B cell (primary cell): ENCODE measurements at regions not wholly inside any gene's neighbourhood (a gene's known extent, or its start where the extent isn't known, plus 50 kb on each side); places are given as distances from the start of the nearest gene placed in this dataset.
A peak's percentile ranks its signal among the peaks of the same experiment; 100 is the strongest.

Experiments used
- ATAC-seq: fragments of 200-7000 bp; cut with Tn5 transposase; one replicate; pipeline ENCODE4 v1.10.0; 2021; ENCODE audit warnings: low read depth, mild to moderate bottlenecking, moderate number of reproducible peaks, moderate library complexity
- CTCF ChIA-PET: fragments of 350-600 bp; sonication (Branson Sonifier 250); formaldehyde crosslinking; loops from one replicate; lab custom pipeline; 2021; ENCODE audit warnings: antibody characterized with exemption, inconsistent platforms; lab: Charles Lee
- POLR2A ChIA-PET: fragments of 350-600 bp; sonication (Branson Sonifier 250); formaldehyde crosslinking; loops from one replicate; lab custom pipeline; 2021; ENCODE audit warnings: antibody characterized with exemption; lab: Charles Lee
- DNase-seq: peaks from one replicate; pipeline ENCODE4 v3.0.0; 2013
- H2AFZ ChIP-seq: 2 replicates; pipeline ENCODE4 v1.6.1; 2012; ENCODE audit warnings: mild to moderate bottlenecking, low read depth, low read length; ENCODE audit not compliant: insufficient read depth, poor library complexity, severe bottlenecking
- H3K27ac ChIP-seq, 2 donors: 1 replicate in 1 of 2; 2 replicates in 1 of 2; pipeline ENCODE4 v1.5.1; 2012 to 2013; ENCODE audit warnings: low read length in 2 of 2, mild to moderate bottlenecking in 2 of 2, moderate library complexity in 1 of 2
- H3K27me3 ChIP-seq, 4 experiments: fragments of 200-600 bp in 1 of 4; sonication (generic) in 1 of 4; replicated peaks in 1 of 4; 1 replicate in 2 of 4; 2 replicates in 2 of 4; pipeline versions ENCODE4 v1.6.1 to v1.7.0; 2013 to 2016; ENCODE audit warnings: low read length in 3 of 4, mild to moderate bottlenecking in 2 of 4, mixed read lengths in 1 of 4, moderate library complexity in 1 of 4; ENCODE audit not compliant: insufficient read depth in 4 of 4, control insufficient read depth in 3 of 4; ENCODE audit errors: control extremely low read depth in 1 of 4
- H3K36me3 ChIP-seq, 2 experiments: replicated peaks in 1 of 2; 1 replicate in 1 of 2; 2 replicates in 1 of 2; pipeline versions ENCODE4 v1.6.1 to v1.7.1; 2013; ENCODE audit warnings: low read length in 1 of 2; ENCODE audit not compliant: insufficient read depth in 2 of 2, control insufficient read depth in 1 of 2; ENCODE audit errors: control extremely low read depth in 1 of 2, extremely low read depth in 1 of 2
- H3K4me1 ChIP-seq, 2 donors: fragments of 200-600 bp in 1 of 2; sonication (generic) in 1 of 2; 1 replicate in 1 of 2; 2 replicates in 1 of 2; pipeline versions ENCODE4 v1.5.1 to v1.6.1; 2013 to 2017; ENCODE audit warnings: low read length in 2 of 2; ENCODE audit not compliant: control insufficient read depth in 2 of 2, insufficient read depth in 2 of 2
- H3K4me2 ChIP-seq: replicated peaks from 2 replicates; pipeline ENCODE3; 2012; ENCODE audit warnings: mild to moderate bottlenecking, low read depth, low read length; ENCODE audit not compliant: poor library complexity, severe bottlenecking
- H3K4me3 ChIP-seq, 5 experiments: fragments of 200-600 bp in 1 of 5; sonication (generic) in 1 of 5; 1 replicate in 3 of 5; 2 replicates in 2 of 5; pipeline versions ENCODE4 v1.5.1 to v1.7.0; 2011 to 2016; ENCODE audit warnings: low read length in 4 of 5, mild to moderate bottlenecking in 4 of 5, low read depth in 2 of 5, control low read depth in 1 of 5, moderate library complexity in 1 of 5; ENCODE audit not compliant: insufficient read depth in 1 of 5; ENCODE audit errors: control extremely low read depth in 1 of 5, extremely low read depth in 1 of 5
- H3K79me2 ChIP-seq: fragments of 200-600 bp; sonication (generic); one replicate; pipeline ENCODE4 v1.6.0; 2016; ENCODE audit warnings: low read length; ENCODE audit not compliant: control insufficient read depth, insufficient read depth
- H3K9ac ChIP-seq: fragments of 200-600 bp; sonication (generic); 2 replicates; pipeline ENCODE4 v1.6.1; 2017; ENCODE audit warnings: mild to moderate bottlenecking, low read length, moderate library complexity
- H3K9me3 ChIP-seq, 3 donors: one replicate each; pipeline versions ENCODE4 v1.6.1 to v1.7.1; 2013; ENCODE audit warnings: low read length in 2 of 3; ENCODE audit not compliant: control insufficient read depth in 2 of 3, insufficient read depth in 1 of 3; ENCODE audit errors: control extremely low read depth in 1 of 3
- H4K20me1 ChIP-seq: 2 replicates; pipeline ENCODE4 v1.6.0; 2012; ENCODE audit warnings: mild to moderate bottlenecking, low read length; ENCODE audit not compliant: insufficient read depth, control insufficient read depth, poor library complexity, severe bottlenecking
- H3K27ac Mint-ChIP-seq: one replicate; pipeline ENCODE4 v1.8.0; 2021; ENCODE audit warnings: mixed read lengths
- H3K27me3 Mint-ChIP-seq: one replicate; pipeline ENCODE4 v1.8.0; 2021; ENCODE audit warnings: mixed read lengths
- H3K4me1 Mint-ChIP-seq: one replicate; pipeline ENCODE4 v1.8.0; 2021; ENCODE audit warnings: mixed read lengths
- H3K4me3 Mint-ChIP-seq: one replicate; pipeline ENCODE4 v1.8.0; 2021; ENCODE audit warnings: mixed read lengths
- H3K9me3 Mint-ChIP-seq: one replicate; pipeline ENCODE4 v1.8.0; 2022; ENCODE audit warnings: mixed read lengths; ENCODE audit not compliant: insufficient read depth
- CTCF ChIP-seq: fragments of 200-600 bp; IDR thresholded peaks from one replicate; pipeline ENCODE4 v1.8.0; 2022; ENCODE audit warnings: antibody characterized with exemption, mild to moderate bottlenecking
- EZH2 ChIP-seq: IDR thresholded peaks from 2 replicates; pipeline ENCODE4 v1.6.1; 2012; ENCODE audit warnings: borderline replicate concordance, low read depth, mild to moderate bottlenecking, moderate library complexity, low read length; ENCODE audit not compliant: insufficient read depth, poor library complexity, severe bottlenecking
- WGBS: methylation state at CpG from one replicate; pipeline ENCODE4 v1.1.5; 2013; ENCODE audit warnings: missing lambda C conversion rate; ENCODE audit not compliant: insufficient coverage; 5-methylcytosine and 5-hydroxymethylcytosine counted together
- intact Hi-C: fragments of 100-400 bp; cut with micrococcal nuclease; formaldehyde crosslinking; loops from one replicate; pipeline ENCODE4 v1.10.0; 2022

- H3K4me2 ChIP-seq, result no peak overlapping the region
- 60% methylated on average over 1 of the region's 3 CpGs for WGBS
- ChIA-PET POLR2A (no interaction called here), CTCF (no interaction called here)
- no peak overlapping the region for H3K4me3 Mint-ChIP-seq
- no peaks in the 10 kb centered on the region for H3K27me3 ChIP-seq
- no peaks in the 10 kb centered on the region for H3K36me3 ChIP-seq
- H2AFZ ChIP-seq, result no peak overlapping the region
- no peak overlapping the region for H3K27ac ChIP-seq
- no peaks in the 10 kb centered on the region for H3K79me2 ChIP-seq
- no peak overlapping the region for H3K9ac ChIP-seq
- H3K27ac Mint-ChIP-seq, result no peak overlapping the region
- no peaks in the 10 kb centered on the region for H3K27me3 Mint-ChIP-seq
- no peaks in the 10 kb centered on the region for H3K4me1 Mint-ChIP-seq
- intact Hi-C loops, result no loop called here
- DNase-seq (peak; percentile 2), ATAC-seq (no peak)
- no peaks in the 10 kb centered on the region for H3K9me3 Mint-ChIP-seq
- TF ChIP-seq CTCF, result no peak
- TF ChIP-seq EZH2, result no peak
- no peak overlapping the region for H3K4me3 ChIP-seq
- H3K9me3 ChIP-seq, result no peaks in the 10 kb centered on the region
- H4K20me1 ChIP-seq, result no peaks in the 10 kb centered on the region
- no peaks in the 10 kb centered on the region for H3K4me1 ChIP-seq
Measured at GRCh38 chr6:84601366-84601765, 163.0 kb downstream of the TBX18 start.

GRCh38 chr6:84599991-84600390 is 164.4 kb downstream of the TBX18 start:
- Mint-ChIP-seq H3K4me3 (no peak overlapping the region), H3K27ac (no peak overlapping the region), H3K27me3 (no peaks in the 10 kb centered on the region), H3K9me3 (no peaks in the 10 kb centered on the region), H3K4me1 (no peaks in the 10 kb centered on the region)
- POLR2A ChIA-PET, result no interaction called here
- no peak for ATAC-seq
- no peak overlapping the region for H3K9ac ChIP-seq
- H3K79me2 ChIP-seq, result no peaks in the 10 kb centered on the region
- no peak overlapping the region for H3K27ac ChIP-seq
- no peak for DNase-seq
- TF ChIP-seq CTCF, result no peak
- no peak for TF ChIP-seq EZH2
- H3K4me3 ChIP-seq, result no peak overlapping the region
- H2AFZ ChIP-seq, result no peak overlapping the region
- H3K36me3 ChIP-seq, result no peaks in the 10 kb centered on the region
- no peaks in the 10 kb centered on the region for H4K20me1 ChIP-seq
- WGBS, result no CpG with 5 or more reads among the region's 1 CpG
- H3K4me1 ChIP-seq, result no peaks in the 10 kb centered on the region
- intact Hi-C loops, result no loop called here
- H3K4me2 ChIP-seq, result no peak overlapping the region
- CTCF ChIA-PET, result no interaction called here
- no peaks in the 10 kb centered on the region for H3K27me3 ChIP-seq
- peaks cover 0 to 3% (median 0%) of the 10 kb centered on the region in 3 donors for H3K9me3 ChIP-seq
